B cell (primary cell): ENCODE measurements at regions not wholly inside any gene's neighbourhood (a gene's known extent, or its start where the extent isn't known, plus 50 kb on each side); places are given as distances from the start of the nearest gene placed in this dataset.

Experiments
- ATAC-seq: fragments of 200-7000 bp; cut with Tn5 transposase; one replicate; pipeline ENCODE4 v1.10.0; 2021; ENCODE audit warnings: low read depth, mild to moderate bottlenecking, moderate number of reproducible peaks, moderate library complexity
- CTCF ChIA-PET: fragments of 350-600 bp; sonication (Branson Sonifier 250); formaldehyde crosslinking; loops from one replicate; lab custom pipeline; 2021; ENCODE audit warnings: antibody characterized with exemption, inconsistent platforms; lab: Charles Lee
- POLR2A ChIA-PET: fragments of 350-600 bp; sonication (Branson Sonifier 250); formaldehyde crosslinking; loops from one replicate; lab custom pipeline; 2021; ENCODE audit warnings: antibody characterized with exemption; lab: Charles Lee
- DNase-seq: peaks from one replicate; pipeline ENCODE4 v3.0.0; 2013
- H2AFZ ChIP-seq: 2 replicates; pipeline ENCODE4 v1.6.1; 2012; ENCODE audit warnings: mild to moderate bottlenecking, low read depth, low read length; ENCODE audit not compliant: insufficient read depth, poor library complexity, severe bottlenecking
- H3K27ac ChIP-seq, 2 donors: 1 replicate in 1 of 2; 2 replicates in 1 of 2; pipeline ENCODE4 v1.5.1; 2012 to 2013; ENCODE audit warnings: low read length in 2 of 2, mild to moderate bottlenecking in 2 of 2, moderate library complexity in 1 of 2
- H3K27me3 ChIP-seq, 4 experiments: fragments of 200-600 bp in 1 of 4; sonication (generic) in 1 of 4; replicated peaks in 1 of 4; 1 replicate in 2 of 4; 2 replicates in 2 of 4; pipeline versions ENCODE4 v1.6.1 to v1.7.0; 2013 to 2016; ENCODE audit warnings: low read length in 3 of 4, mild to moderate bottlenecking in 2 of 4, mixed read lengths in 1 of 4, moderate library complexity in 1 of 4; ENCODE audit not compliant: insufficient read depth in 4 of 4, control insufficient read depth in 3 of 4; ENCODE audit errors: control extremely low read depth in 1 of 4
- H3K36me3 ChIP-seq, 2 experiments: replicated peaks in 1 of 2; 1 replicate in 1 of 2; 2 replicates in 1 of 2; pipeline versions ENCODE4 v1.6.1 to v1.7.1; 2013; ENCODE audit warnings: low read length in 1 of 2; ENCODE audit not compliant: insufficient read depth in 2 of 2, control insufficient read depth in 1 of 2; ENCODE audit errors: control extremely low read depth in 1 of 2, extremely low read depth in 1 of 2
- H3K4me1 ChIP-seq, 2 donors: fragments of 200-600 bp in 1 of 2; sonication (generic) in 1 of 2; 1 replicate in 1 of 2; 2 replicates in 1 of 2; pipeline versions ENCODE4 v1.5.1 to v1.6.1; 2013 to 2017; ENCODE audit warnings: low read length in 2 of 2; ENCODE audit not compliant: control insufficient read depth in 2 of 2, insufficient read depth in 2 of 2
- H3K4me2 ChIP-seq: replicated peaks from 2 replicates; pipeline ENCODE3; 2012; ENCODE audit warnings: mild to moderate bottlenecking, low read depth, low read length; ENCODE audit not compliant: poor library complexity, severe bottlenecking
- H3K4me3 ChIP-seq, 5 experiments: fragments of 200-600 bp in 1 of 5; sonication (generic) in 1 of 5; 1 replicate in 3 of 5; 2 replicates in 2 of 5; pipeline versions ENCODE4 v1.5.1 to v1.7.0; 2011 to 2016; ENCODE audit warnings: low read length in 4 of 5, mild to moderate bottlenecking in 4 of 5, low read depth in 2 of 5, control low read depth in 1 of 5, moderate library complexity in 1 of 5; ENCODE audit not compliant: insufficient read depth in 1 of 5; ENCODE audit errors: control extremely low read depth in 1 of 5, extremely low read depth in 1 of 5
- H3K79me2 ChIP-seq: fragments of 200-600 bp; sonication (generic); one replicate; pipeline ENCODE4 v1.6.0; 2016; ENCODE audit warnings: low read length; ENCODE audit not compliant: control insufficient read depth, insufficient read depth
- H3K9ac ChIP-seq: fragments of 200-600 bp; sonication (generic); 2 replicates; pipeline ENCODE4 v1.6.1; 2017; ENCODE audit warnings: mild to moderate bottlenecking, low read length, moderate library complexity
- H3K9me3 ChIP-seq, 3 donors: one replicate each; pipeline versions ENCODE4 v1.6.1 to v1.7.1; 2013; ENCODE audit warnings: low read length in 2 of 3; ENCODE audit not compliant: control insufficient read depth in 2 of 3, insufficient read depth in 1 of 3; ENCODE audit errors: control extremely low read depth in 1 of 3
- H4K20me1 ChIP-seq: 2 replicates; pipeline ENCODE4 v1.6.0; 2012; ENCODE audit warnings: mild to moderate bottlenecking, low read length; ENCODE audit not compliant: insufficient read depth, control insufficient read depth, poor library complexity, severe bottlenecking
- H3K27ac Mint-ChIP-seq: one replicate; pipeline ENCODE4 v1.8.0; 2021; ENCODE audit warnings: mixed read lengths
- H3K27me3 Mint-ChIP-seq: one replicate; pipeline ENCODE4 v1.8.0; 2021; ENCODE audit warnings: mixed read lengths
- H3K4me1 Mint-ChIP-seq: one replicate; pipeline ENCODE4 v1.8.0; 2021; ENCODE audit warnings: mixed read lengths
- H3K4me3 Mint-ChIP-seq: one replicate; pipeline ENCODE4 v1.8.0; 2021; ENCODE audit warnings: mixed read lengths
- H3K9me3 Mint-ChIP-seq: one replicate; pipeline ENCODE4 v1.8.0; 2022; ENCODE audit warnings: mixed read lengths; ENCODE audit not compliant: insufficient read depth
- CTCF ChIP-seq: fragments of 200-600 bp; IDR thresholded peaks from one replicate; pipeline ENCODE4 v1.8.0; 2022; ENCODE audit warnings: antibody characterized with exemption, mild to moderate bottlenecking
- EZH2 ChIP-seq: IDR thresholded peaks from 2 replicates; pipeline ENCODE4 v1.6.1; 2012; ENCODE audit warnings: borderline replicate concordance, low read depth, mild to moderate bottlenecking, moderate library complexity, low read length; ENCODE audit not compliant: insufficient read depth, poor library complexity, severe bottlenecking
- WGBS: methylation state at CpG from one replicate; pipeline ENCODE4 v1.1.5; 2013; ENCODE audit warnings: missing lambda C conversion rate; ENCODE audit not compliant: insufficient coverage; 5-methylcytosine and 5-hydroxymethylcytosine counted together
- intact Hi-C: fragments of 100-400 bp; cut with micrococcal nuclease; formaldehyde crosslinking; loops from one replicate; pipeline ENCODE4 v1.10.0; 2022

GRCh38 chr1:55749975-55750627 is 534.9 kb upstream of the USP24 start:
- WGBS: 72% methylated on average over 4 of the region's 6 CpGs
- CTCF ChIA-PET: no interaction called here

More at GRCh38 chr1:55749975-55750627, 534.9 kb upstream of the USP24 start:
- no peak overlapping the region for H3K27ac Mint-ChIP-seq
- H3K4me3 ChIP-seq: no peak overlapping the region
- peaks cover 0 to 5% (median 0%) of the 10 kb centered on the region in 4 experiments for H3K27me3 ChIP-seq
- peaks cover 0 to 8% (median 4%) of the 10 kb centered on the region in 3 donors for H3K9me3 ChIP-seq
- POLR2A ChIA-PET: no interaction called here
- H3K4me3 Mint-ChIP-seq: no peak overlapping the region
- no peaks in the 10 kb centered on the region for H3K9me3 Mint-ChIP-seq
- no peaks in the 10 kb centered on the region for H3K79me2 ChIP-seq
- no peak overlapping the region for H3K4me2 ChIP-seq
- H3K27ac ChIP-seq: no peak overlapping the region
- H3K4me1 Mint-ChIP-seq: no peaks in the 10 kb centered on the region
- DNase-seq (no peak), ATAC-seq (no peak)
- H3K36me3 ChIP-seq: no peaks in the 10 kb centered on the region
- intact Hi-C loops: no loop called here
- no peak overlapping the region for H2AFZ ChIP-seq
- H3K9ac ChIP-seq: no peak overlapping the region
- no peak for TF ChIP-seq CTCF
- TF ChIP-seq EZH2: no peak
- H3K27me3 Mint-ChIP-seq: peaks cover 15% of the 10 kb centered on the region
- no peaks in the 10 kb centered on the region for H3K4me1 ChIP-seq
- H4K20me1 ChIP-seq: no peaks in the 10 kb centered on the region
